ENCODE measurements at regions not wholly inside any gene's neighbourhood (a gene's known extent, or its start where the extent isn't known, plus 50 kb on each side); places are given as distances from the start of the nearest gene placed in this dataset.

DNA sequence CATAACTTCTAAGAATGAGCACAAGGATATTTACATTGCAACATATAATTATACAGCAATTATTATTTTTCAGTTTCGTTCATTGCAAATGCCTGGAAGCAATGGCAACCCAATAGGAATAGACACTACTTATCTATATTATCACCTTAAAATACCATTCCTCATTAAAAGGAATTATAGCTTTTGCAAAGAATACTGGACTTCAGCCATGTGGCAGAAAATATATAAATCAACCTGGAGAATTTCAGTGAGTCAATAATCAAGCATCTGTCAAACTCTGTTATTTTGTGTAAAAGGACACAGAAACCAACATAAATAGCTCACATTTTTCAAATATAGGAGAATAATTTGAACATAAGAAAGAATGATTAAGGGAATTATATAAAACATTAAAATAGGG is 96.1 kb upstream of the SEMA3C start:
- no peak overlapping the region for H3K4me3 Mint-ChIP-seq (ENCODE audit: low read depth, unreplicated experiment)
- H3K27me3 Mint-ChIP-seq (ENCODE audit: unreplicated experiment): no peaks in the 10 kb centered on the region
- H3K9me3 Mint-ChIP-seq (ENCODE audit: low read depth, unreplicated experiment): peaks cover 4% of the 10 kb centered on the region
- no TSS peak for BruUV-seq (replicated peaks)
- no peak for TF ChIP-seq CTCF (IDR thresholded peaks at IDR 0.05; ENCODE audit: unreplicated experiment)
- no peak overlapping the region for H3K27ac Mint-ChIP-seq (ENCODE audit: unreplicated experiment)
- peaks cover 10% of the 10 kb centered on the region for H3K4me1 Mint-ChIP-seq (ENCODE audit: low read depth, unreplicated experiment)
- no peak for DNase-seq
- no peaks in the 10 kb centered on the region for H3K36me3 Mint-ChIP-seq (ENCODE audit: insufficient read depth, unreplicated experiment)
- CTCF ChIA-PET: no interaction called here
- intact Hi-C loops (cut with micrococcal nuclease; ENCODE audit: unreplicated experiment): no loop called here

DNA sequence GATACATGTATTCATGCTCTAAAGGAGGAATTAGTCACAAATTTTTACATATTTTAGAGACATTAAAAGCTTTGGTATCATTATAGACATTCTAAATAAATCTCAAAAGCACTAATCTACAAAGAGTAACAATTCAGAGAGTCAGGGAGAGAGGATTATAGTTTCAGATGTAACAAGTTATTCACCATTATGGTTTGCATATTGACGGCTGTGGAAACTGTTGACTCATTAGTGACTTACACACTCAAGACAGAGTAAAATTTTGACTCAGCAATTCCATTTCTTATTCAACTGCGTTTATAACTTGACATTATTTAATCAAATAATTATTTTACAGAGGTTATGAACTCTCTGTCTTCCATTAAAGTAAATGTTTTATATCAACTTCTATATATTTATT is 95.4 kb upstream of the SEMA3C start:
- DNase-seq: no peak
- intact Hi-C loops (cut with micrococcal nuclease; ENCODE audit: unreplicated experiment): no loop called here
- BruUV-seq (replicated peaks): no TSS peak
- H3K36me3 Mint-ChIP-seq (ENCODE audit: insufficient read depth, unreplicated experiment): no peaks in the 10 kb centered on the region
- TF ChIP-seq CTCF (IDR thresholded peaks at IDR 0.05; ENCODE audit: unreplicated experiment): no peak
- H3K27me3 Mint-ChIP-seq (ENCODE audit: unreplicated experiment): no peaks in the 10 kb centered on the region
- H3K4me1 Mint-ChIP-seq (ENCODE audit: low read depth, unreplicated experiment): peaks cover 10% of the 10 kb centered on the region
- H3K9me3 Mint-ChIP-seq (ENCODE audit: low read depth, unreplicated experiment): peaks cover 4% of the 10 kb centered on the region
- CTCF ChIA-PET: no interaction called here
- H3K4me3 Mint-ChIP-seq (ENCODE audit: low read depth, unreplicated experiment): no peak overlapping the region
- no peak overlapping the region for H3K27ac Mint-ChIP-seq (ENCODE audit: unreplicated experiment)

DNA sequence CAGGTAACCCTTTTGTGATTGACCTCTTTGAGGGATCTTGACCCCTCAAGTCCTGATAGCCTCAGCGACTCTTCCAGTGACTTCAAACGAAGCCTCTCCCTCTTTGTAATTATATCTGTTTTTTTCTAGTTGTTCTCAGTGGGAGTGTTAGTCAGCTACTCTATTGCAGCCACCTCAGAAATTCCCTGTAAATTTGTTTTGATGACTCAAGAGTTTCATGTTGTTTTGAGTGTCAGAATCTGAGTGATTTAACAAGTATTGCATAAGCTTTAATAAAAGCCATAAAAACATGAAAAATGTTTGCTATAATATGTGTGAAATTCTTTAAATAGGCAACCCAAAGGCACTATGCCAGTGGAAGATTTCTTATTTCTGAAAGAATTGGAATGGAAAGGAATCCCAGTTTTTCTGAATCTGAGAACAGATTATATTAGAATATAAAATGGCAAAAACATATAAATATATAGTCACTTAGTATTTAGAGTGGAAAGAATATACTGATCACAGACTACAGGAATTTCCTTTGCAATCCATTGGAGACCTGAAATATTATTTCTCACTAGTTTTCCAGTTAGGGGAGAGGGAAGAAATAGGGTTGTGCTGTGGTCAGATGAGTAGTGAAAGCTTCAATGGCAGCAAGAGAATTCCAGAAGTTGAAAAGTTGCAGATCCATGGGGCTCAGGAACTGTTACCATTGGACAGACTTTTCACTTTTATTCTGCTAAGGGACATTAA is 94.4 kb upstream of the SEMA3C start:
- Mint-ChIP-seq H3K36me3 (ENCODE audit: insufficient read depth, unreplicated experiment) (no peaks in the 10 kb centered on the region), H3K9me3 (ENCODE audit: low read depth, unreplicated experiment) (peaks cover 4% of the 10 kb centered on the region), H3K27me3 (ENCODE audit: unreplicated experiment) (no peaks in the 10 kb centered on the region), H3K4me1 (ENCODE audit: low read depth, unreplicated experiment) (peaks cover 10% of the 10 kb centered on the region), H3K4me3 (ENCODE audit: low read depth, unreplicated experiment) (no peak overlapping the region), H3K27ac (ENCODE audit: unreplicated experiment) (peak overlapping the region; percentile 17)
- CTCF ChIA-PET: no interaction called here
- no peak for DNase-seq
- TF ChIP-seq CTCF (IDR thresholded peaks at IDR 0.05; ENCODE audit: unreplicated experiment): no peak
- intact Hi-C loops (cut with micrococcal nuclease; ENCODE audit: unreplicated experiment): no loop called here
- no TSS peak for BruUV-seq (replicated peaks)

- peaks cover 10% of the 10 kb centered on the region for H3K4me1 Mint-ChIP-seq (ENCODE audit: low read depth, unreplicated experiment)
- H3K9me3 Mint-ChIP-seq (ENCODE audit: low read depth, unreplicated experiment): peaks cover 6% of the 10 kb centered on the region
- DNase-seq: no peak
- no peaks in the 10 kb centered on the region for H3K36me3 Mint-ChIP-seq (ENCODE audit: insufficient read depth, unreplicated experiment)
- intact Hi-C loops (cut with micrococcal nuclease; ENCODE audit: unreplicated experiment): no loop called here
- H3K27me3 Mint-ChIP-seq (ENCODE audit: unreplicated experiment): no peaks in the 10 kb centered on the region
- no peak for TF ChIP-seq CTCF (IDR thresholded peaks at IDR 0.05; ENCODE audit: unreplicated experiment)
- no peak overlapping the region for H3K27ac Mint-ChIP-seq (ENCODE audit: unreplicated experiment)
- no TSS peak for BruUV-seq (replicated peaks)
- CTCF ChIA-PET: no interaction called here
- H3K4me3 Mint-ChIP-seq (ENCODE audit: low read depth, unreplicated experiment): no peak overlapping the region
Observed at GRCh38 chr7:81008901-81009300, 90.0 kb upstream of the SEMA3C start.

All from Calu3 (cell line).